SK-N-SH (cell line): ENCODE measurements at regions not wholly inside any gene's neighbourhood (a gene's known extent, or its start where the extent isn't known, plus 50 kb on each side); places are given as distances from the start of the nearest gene placed in this dataset.

Experiments
- CTCF ChIA-PET: fragments of 300-600, 350-600 bp; formaldehyde crosslinking; extraction: SDS; loops from one replicate; lab custom pipeline; 2021; lab: Yijun Ruan, JAX
- POLR2A ChIA-PET: fragments of 350-600 bp; sonication (Branson Sonifier 250); formaldehyde crosslinking; extraction: SDS; loops from one replicate; lab custom pipeline; 2020; ENCODE audit warnings: antibody characterized with exemption, inconsistent platforms; lab: Yijun Ruan, JAX
- DNase-seq: peaks from one replicate; pipeline ENCODE4 v3.0.0; 2012
- H2AFZ ChIP-seq: fragments of 200-600 bp; sonication (generic); 2 replicates; pipeline ENCODE4 v1.8.1; 2016; ENCODE audit warnings: antibody characterized with exemption, mild to moderate bottlenecking, low read depth
- H3F3A ChIP-seq: fragments of 200-600 bp; sonication (generic); replicated peaks from 2 replicates; pipeline ENCODE3; 2016; ENCODE audit warnings: antibody characterized with exemption, mild to moderate bottlenecking; ENCODE audit not compliant: insufficient read depth
- H3K27ac ChIP-seq, 2 experiments: fragments of 200-500 bp in 1 of 2; fragments of 200-600 bp in 1 of 2; sonication (Bioruptor generic) in 1 of 2; sonication (generic), shearing (Covaris generic) in 1 of 2; 2 replicates each; pipeline versions ENCODE4 v1.5.1 to v1.6.1; 2014 to 2016; ENCODE audit warnings: low read depth in 2 of 2, inconsistent platforms in 1 of 2, low read length in 1 of 2, mild to moderate bottlenecking in 1 of 2, mixed read lengths in 1 of 2
- H3K27me3 ChIP-seq: fragments of 200-600 bp; sonication (generic), shearing (Covaris generic); 2 replicates; pipeline ENCODE4 v1.6.1; 2016; ENCODE audit warnings: mixed run types; ENCODE audit not compliant: insufficient read depth
- H3K36me3 ChIP-seq, 2 experiments: fragments of 200-500 bp in 1 of 2; fragments of 200-600 bp in 1 of 2; sonication (Bioruptor generic) in 1 of 2; sonication (generic) in 1 of 2; replicated peaks in 1 of 2; 2 replicates each; pipeline versions ENCODE3 to v1.5.1; 2014 to 2016; ENCODE audit warnings: low read length in 1 of 2, mild to moderate bottlenecking in 1 of 2; ENCODE audit not compliant: insufficient read depth in 2 of 2, control insufficient read depth in 1 of 2
- H3K4me1 ChIP-seq, 2 experiments: fragments of 200-500 bp in 1 of 2; fragments of 200-600 bp in 1 of 2; sonication (Bioruptor generic) in 1 of 2; sonication (generic), shearing (Covaris generic) in 1 of 2; 2 replicates each; pipeline versions ENCODE4 v1.5.1 to v1.6.1; 2014 to 2016; ENCODE audit warnings: low read depth in 1 of 2, low read length in 1 of 2, mixed run types in 1 of 2; ENCODE audit not compliant: insufficient read depth in 2 of 2, control insufficient read depth in 1 of 2
- H3K4me2 ChIP-seq: fragments of 200-600 bp; sonication (generic), shearing (Covaris generic); 2 replicates; pipeline ENCODE4 v1.6.1; 2017; ENCODE audit warnings: mixed run types
- H3K4me3 ChIP-seq, 2 experiments: fragments of 200-500 bp in 1 of 2; fragments of 200-600 bp in 1 of 2; sonication (Bioruptor generic) in 1 of 2; sonication (generic), shearing (Covaris generic) in 1 of 2; 2 replicates each; pipeline versions ENCODE4 v1.5.1 to v1.8.1; 2014 to 2016; ENCODE audit warnings: low read depth in 2 of 2, inconsistent platforms in 1 of 2, low read length in 1 of 2, mild to moderate bottlenecking in 1 of 2, mixed read lengths in 1 of 2, moderate library complexity in 1 of 2
- H3K79me2 ChIP-seq: fragments of 200-600 bp; sonication (generic); 2 replicates; pipeline ENCODE4 v1.8.1; 2017; ENCODE audit warnings: mild to moderate bottlenecking; ENCODE audit not compliant: insufficient read depth
- H3K9ac ChIP-seq: fragments of 200-600 bp; sonication (generic); 2 replicates; pipeline ENCODE4 v1.6.1; 2017; ENCODE audit warnings: mixed run types
- H3K9me2 ChIP-seq: fragments of 200-600 bp; sonication (generic); 2 replicates; pipeline ENCODE4 v1.6.1; 2017; ENCODE audit warnings: mixed run types
- H3K9me3 ChIP-seq: fragments of 200-600 bp; sonication (generic); 2 replicates; pipeline ENCODE4 v1.6.1; 2017; ENCODE audit warnings: mixed run types, mild to moderate bottlenecking, moderate library complexity
- H4K20me1 ChIP-seq: fragments of 200-600 bp; sonication (generic); 2 replicates; pipeline ENCODE4 v1.6.1; 2017; ENCODE audit warnings: mild to moderate bottlenecking, mixed run types; ENCODE audit not compliant: insufficient read depth
- EZH2phosphoT487 ChIP-seq: fragments of 200-600 bp; sonication (generic); IDR thresholded peaks from 2 replicates; pipeline ENCODE4 v1.6.1; 2017; ENCODE audit warnings: low read depth, mixed run types, mild to moderate bottlenecking, antibody characterized with exemption, moderate library complexity, borderline replicate concordance
- GABPA ChIP-seq: IDR thresholded peaks from 2 replicates; pipeline ENCODE4 v1.4.0; 2012; ENCODE audit warnings: low read depth, mild to moderate bottlenecking
- GATA2 ChIP-seq: sonication (generic); formaldehyde crosslinking; IDR thresholded peaks from 2 replicates; pipeline ENCODE4 v1.5.0; 2020; ENCODE audit warnings: mild to moderate bottlenecking, missing genetic modification reagents
- IRF3 ChIP-seq: fragments of 150-350 bp; IDR thresholded peaks from 2 replicates; pipeline ENCODE4 v1.6.1; 2016; ENCODE audit warnings: mild to moderate bottlenecking, low read depth, low read length
- JUND ChIP-seq: IDR thresholded peaks from 2 replicates; pipeline ENCODE4 v1.4.0; 2012
- MAX ChIP-seq: IDR thresholded peaks from 2 replicates; pipeline ENCODE4 v1.4.0; 2012; ENCODE audit warnings: low read depth
- MEF2A ChIP-seq: IDR thresholded peaks from 2 replicates; pipeline ENCODE4 v1.4.0; 2012; ENCODE audit warnings: low read depth, borderline replicate concordance
- MXI1 ChIP-seq: IDR thresholded peaks from 2 replicates; pipeline ENCODE4 v1.6.1; 2012; ENCODE audit warnings: mild to moderate bottlenecking, low read depth, low read length, improper control_type of control experiment
- NRF1 ChIP-seq: IDR thresholded peaks from 2 replicates; pipeline ENCODE4 v1.6.1; 2012; ENCODE audit warnings: low read depth, mild to moderate bottlenecking, low read length
- PBX3 ChIP-seq: IDR thresholded peaks from 2 replicates; pipeline ENCODE4; 2012
- RAD21 ChIP-seq: IDR thresholded peaks from 2 replicates; pipeline ENCODE4 v1.6.1; 2012; ENCODE audit warnings: mild to moderate bottlenecking, low read length
- RCOR1 ChIP-seq: fragments of 150-350 bp; IDR thresholded peaks from 2 replicates; pipeline ENCODE4 v1.6.1; 2017; ENCODE audit warnings: antibody characterized with exemption, low read length
- REST ChIP-seq: IDR thresholded peaks from 2 replicates; pipeline ENCODE4 v1.6.1; 2012; ENCODE audit warnings: mild to moderate bottlenecking, low read depth, low read length, moderate library complexity
- RXRA ChIP-seq: IDR thresholded peaks from 2 replicates; pipeline ENCODE4 v1.4.0; 2012; ENCODE audit warnings: low read depth, mild to moderate bottlenecking, borderline replicate concordance
- USF1 ChIP-seq: IDR thresholded peaks from 2 replicates; pipeline ENCODE4 v1.4.0; 2012; ENCODE audit warnings: low read depth, borderline replicate concordance
- USF2 ChIP-seq: fragments of 150-350 bp; IDR thresholded peaks from 2 replicates; pipeline ENCODE4 v1.6.1; 2017; ENCODE audit warnings: antibody characterized with exemption, low read length, low read depth, borderline replicate concordance

- no peak for TF ChIP-seq IRF3
- TF ChIP-seq, all 33 proteins: peak for 0
These were observed 702.4 kb downstream of the KCTD16 start (continued) for GRCh38 chr5:144873076-144873475.

GRCh38 chr5:144864118-144864517, 693.4 kb downstream of the KCTD16 start:
- H3K4me1 ChIP-seq: no peaks in the 10 kb centered on the region
- H2AFZ ChIP-seq: no peak overlapping the region
- H3K36me3 ChIP-seq: no peaks in the 10 kb centered on the region
- H3K4me3 ChIP-seq: no peak overlapping the region
- ChIA-PET CTCF (interaction anchor here (0.8 to 1.1 kb wide), 2 partner anchors 9 to 10 kb away, joined by 3 read pairs; no protein-coding TSS in a partner anchor), POLR2A (no interaction called here)
- no peak overlapping the region for H3K9ac ChIP-seq
- no peak for DNase-seq
- H3K9me3 ChIP-seq: no peaks in the 10 kb centered on the region
- no peaks in the 10 kb centered on the region for H3F3A ChIP-seq
- H3K79me2 ChIP-seq: no peaks in the 10 kb centered on the region
- H4K20me1 ChIP-seq: no peaks in the 10 kb centered on the region
- H3K4me2 ChIP-seq: no peak overlapping the region
- H3K9me2 ChIP-seq: no peaks in the 10 kb centered on the region
- TF ChIP-seq GATA2 (CRISPR knock-in tag): no peak
- no peak for TF ChIP-seq RAD21
- no peak for TF ChIP-seq GABPA
- TF ChIP-seq REST: no peak
- TF ChIP-seq MAX: no peak
- TF ChIP-seq MXI1: no peak
- no peak for TF ChIP-seq RCOR1
- TF ChIP-seq USF2: no peak
- TF ChIP-seq NRF1: no peak
- TF ChIP-seq MEF2A: no peak
- TF ChIP-seq PBX3: no peak
- no peak for TF ChIP-seq RXRA
- TF ChIP-seq USF1: no peak
- no peak for TF ChIP-seq EZH2phosphoT487
- no peak for TF ChIP-seq JUND
- no peak for TF ChIP-seq IRF3
- H3K27me3 ChIP-seq: no peaks in the 10 kb centered on the region
- no peak overlapping the region for H3K27ac ChIP-seq
